Fibroblast of skin of abdomen (primary cell): ENCODE measurements at regions not wholly inside any gene's neighbourhood (a gene's known extent, or its start where the extent isn't known, plus 50 kb on each side); places are given as distances from the start of the nearest gene placed in this dataset.
"Not testable (repeated sequence)": the region's sequence is repeated elsewhere in the genome, so short reads cannot be mapped to it uniquely, and the experiment has no call there.

Experiments used
- DNase-seq: peaks from one replicate; pipeline ENCODE4 v3.0.0-alpha.2; 2013

DNA sequence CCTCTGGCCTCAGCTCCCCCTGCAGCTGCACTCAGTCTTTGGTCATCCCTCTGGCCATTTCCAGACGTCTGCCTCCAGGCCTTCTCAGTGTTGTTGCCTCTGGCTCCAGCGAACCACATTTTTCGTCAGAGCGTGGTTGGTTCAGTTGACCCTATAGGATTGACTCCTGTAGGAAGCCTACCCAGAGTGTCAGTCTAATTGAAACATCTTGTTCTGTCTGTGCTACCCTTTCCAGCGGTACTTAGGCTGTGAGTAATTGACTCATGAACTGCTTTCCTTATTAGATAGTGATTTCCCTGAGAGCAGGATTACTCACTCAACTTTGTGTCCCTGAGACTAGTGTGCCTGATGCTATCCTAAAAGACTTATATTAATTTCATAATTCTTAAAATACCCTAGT lies 373.2 kb downstream of the ATP23 start:
- peak; percentile 77 for DNase-seq

DNA sequence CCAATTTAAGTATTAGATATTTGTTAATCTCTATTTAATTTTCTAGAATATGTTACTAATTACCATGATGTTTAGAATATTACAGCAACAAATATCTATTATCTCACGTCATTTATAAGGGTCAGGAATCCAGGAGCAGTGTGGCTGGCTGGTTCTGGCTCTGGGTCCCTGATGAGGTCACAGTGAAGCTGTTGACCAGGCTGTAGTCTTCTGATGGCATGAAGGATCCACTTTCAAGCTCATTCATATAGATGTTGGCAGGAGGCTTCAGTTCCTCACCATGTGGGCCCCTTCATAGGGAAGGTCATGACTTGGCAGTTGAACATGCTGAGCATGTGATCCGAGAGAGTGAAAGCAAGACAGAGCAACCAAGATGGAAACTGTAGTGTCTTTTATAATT lies 375.6 kb downstream of the ATP23 start:
- DNase-seq: no peak

DNA sequence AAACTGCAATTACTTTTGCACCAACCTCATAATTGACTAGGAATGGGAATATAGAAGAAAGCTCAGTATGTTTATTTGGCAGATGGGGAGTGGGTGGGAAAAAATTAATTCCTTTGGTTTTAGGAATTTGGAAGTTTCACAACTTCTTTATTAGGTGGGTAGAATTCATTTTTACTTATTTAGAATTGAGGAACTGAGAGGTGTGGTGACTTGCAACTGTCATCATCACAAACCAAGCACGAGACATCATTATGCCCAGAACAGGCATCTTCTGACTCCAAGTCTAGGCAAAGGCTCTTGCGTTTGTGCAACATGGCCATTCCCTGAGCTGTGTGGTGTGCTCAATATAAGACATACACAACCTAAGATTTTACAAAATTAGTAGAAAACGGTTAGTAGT lies 380.0 kb downstream of the ATP23 start:
- DNase-seq: no peak

DNA sequence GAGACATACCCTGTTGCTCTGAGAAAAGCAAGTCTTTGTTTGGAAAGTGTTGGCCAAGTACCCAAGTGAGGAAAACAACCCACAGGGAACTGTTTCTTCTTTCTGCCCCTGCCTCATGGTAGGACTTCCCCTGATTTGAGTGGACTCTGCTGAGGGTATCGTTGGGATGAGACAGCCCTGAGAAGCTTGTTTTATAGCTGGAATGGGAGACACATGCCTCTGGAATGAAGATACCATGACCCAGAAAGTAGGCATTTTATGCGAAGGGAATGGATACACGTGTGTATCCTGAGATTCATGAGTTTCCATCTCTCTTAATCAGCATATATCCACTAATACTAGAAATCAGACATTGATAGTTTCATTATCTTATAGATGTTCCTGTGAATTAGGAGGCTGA lies 382.3 kb downstream of the ATP23 start:
- DNase-seq: no peak

DNA sequence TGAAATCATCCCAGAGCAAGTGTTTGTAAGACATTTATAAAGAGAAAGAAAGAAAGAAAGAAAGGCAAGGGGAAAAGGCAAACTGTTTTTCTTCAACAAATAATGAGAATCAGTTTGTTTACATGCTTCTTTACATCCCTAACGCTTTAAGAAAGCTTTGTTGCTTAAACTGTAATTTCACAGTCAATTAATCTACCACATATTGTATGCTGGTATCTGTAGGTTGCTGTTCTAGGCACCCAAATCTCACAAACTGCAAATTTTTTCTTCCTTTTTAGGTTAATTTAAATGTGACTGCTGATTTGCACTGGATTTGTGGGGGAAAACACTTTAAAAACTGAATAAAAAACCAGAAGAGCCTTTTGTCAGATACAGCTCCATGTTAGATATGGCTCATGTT lies 384.2 kb downstream of the ATP23 start:
- no peak for DNase-seq

DNA sequence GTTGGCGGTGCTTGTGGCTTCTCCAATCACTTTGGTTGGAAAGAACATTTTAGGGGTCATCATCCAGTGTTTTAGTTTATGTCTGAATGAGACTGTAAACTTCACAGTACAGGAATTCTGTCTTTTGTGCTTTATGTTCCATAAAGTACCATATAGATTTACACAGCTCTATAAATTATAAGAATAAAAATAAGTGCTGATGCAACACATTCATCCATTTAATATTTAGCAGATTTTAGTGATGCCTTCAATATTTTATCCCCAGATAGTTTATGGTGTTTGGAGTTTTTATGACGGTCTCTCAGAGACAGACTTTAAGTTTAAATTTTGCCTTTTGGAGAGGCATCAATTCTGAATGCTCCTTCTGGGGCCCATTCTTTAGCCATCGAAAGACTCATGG lies 385.2 kb downstream of the ATP23 start:
- DNase-seq: no peak

DNA sequence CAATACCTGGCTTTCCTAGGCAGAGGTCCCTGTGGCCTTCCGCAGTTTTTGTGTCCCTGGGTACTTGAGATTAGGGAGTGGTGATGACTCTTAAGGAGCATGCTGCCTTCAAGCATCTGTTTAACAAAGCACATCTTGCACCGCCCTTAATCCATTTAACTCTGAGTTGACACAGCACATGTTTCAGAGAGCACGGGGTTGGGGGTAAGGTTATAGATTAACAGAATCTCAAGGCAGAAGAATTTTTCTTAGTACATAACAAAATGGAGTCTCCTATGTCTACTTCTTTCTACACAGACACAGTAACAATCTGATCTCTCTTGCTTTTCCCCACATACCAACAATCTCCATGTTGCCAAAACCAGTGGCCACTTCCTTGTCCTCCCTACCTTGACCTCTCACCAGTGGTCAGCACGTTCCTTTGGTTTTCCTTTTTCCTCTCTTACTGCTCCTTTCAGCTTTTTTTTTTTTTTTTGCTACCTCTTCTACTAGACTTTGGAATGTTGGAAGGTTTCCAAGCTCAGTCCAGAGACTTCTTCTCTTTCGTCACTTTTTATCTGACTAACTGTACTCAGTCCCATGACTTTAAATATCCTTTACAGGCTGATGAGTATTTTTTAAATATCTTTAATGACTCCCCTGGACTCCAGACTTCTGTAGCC lies 395.3 kb downstream of the ATP23 start:
- peak; percentile 93 for DNase-seq

DNA sequence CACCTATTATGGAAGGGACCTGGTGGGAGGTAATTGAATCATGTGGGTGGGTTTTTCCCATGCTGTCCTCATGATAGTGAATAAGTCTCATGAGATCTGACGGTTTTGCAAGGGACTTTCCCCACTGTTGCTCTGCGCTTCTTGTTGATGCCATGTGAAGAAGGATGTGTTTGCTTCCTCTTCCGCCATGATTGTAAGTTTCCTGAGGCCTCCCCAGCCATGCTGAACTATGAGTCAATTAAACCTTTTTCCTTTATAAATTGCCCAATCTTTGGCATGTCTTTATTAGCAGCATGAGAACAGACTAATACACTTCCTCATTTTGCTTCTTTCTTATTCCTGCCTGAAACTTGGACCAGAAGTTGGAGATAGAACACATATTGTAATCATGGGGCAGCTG lies 396.2 kb downstream of the ATP23 start:
- DNase-seq: not testable (repeated sequence)

DNA sequence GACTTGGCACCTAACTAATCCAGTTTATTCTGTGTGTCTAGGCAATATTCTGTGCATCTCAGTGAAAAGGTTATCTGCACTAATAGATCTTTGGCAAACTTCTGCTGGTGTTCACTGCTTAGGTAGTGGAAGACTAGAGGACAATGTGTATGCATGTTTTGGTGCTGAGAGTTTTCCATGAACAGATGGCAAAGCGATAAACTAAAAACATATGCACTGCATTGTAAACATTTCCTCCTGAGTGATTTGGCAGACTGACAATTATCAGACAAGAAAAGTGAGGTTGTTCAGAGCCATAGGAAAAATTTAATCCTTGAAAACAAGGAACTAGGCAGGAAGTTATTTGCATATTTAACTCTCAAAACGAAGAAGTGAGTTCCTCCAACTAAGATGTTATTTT lies 400.4 kb downstream of the ATP23 start:
- peak; percentile 91 for DNase-seq

DNA sequence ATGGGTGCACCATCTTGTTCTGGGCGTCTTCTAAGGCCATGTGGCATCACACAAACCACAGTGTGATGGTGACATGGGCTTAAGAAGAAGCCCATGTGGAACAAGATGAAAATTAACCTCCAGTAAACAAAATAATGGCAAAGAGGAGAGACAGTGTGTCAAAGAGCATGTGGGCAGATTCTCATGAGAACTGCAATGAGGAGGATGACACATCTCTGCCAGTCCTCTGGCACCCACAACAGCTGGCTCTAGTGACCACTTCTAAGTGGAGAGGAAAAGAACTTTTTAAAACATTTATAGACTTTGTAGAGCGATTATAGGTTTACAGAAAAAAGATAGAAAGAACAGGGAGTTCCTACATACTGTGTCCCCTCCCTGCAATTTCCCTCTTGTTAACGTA lies 401.4 kb downstream of the ATP23 start:
- no peak for DNase-seq

DNA sequence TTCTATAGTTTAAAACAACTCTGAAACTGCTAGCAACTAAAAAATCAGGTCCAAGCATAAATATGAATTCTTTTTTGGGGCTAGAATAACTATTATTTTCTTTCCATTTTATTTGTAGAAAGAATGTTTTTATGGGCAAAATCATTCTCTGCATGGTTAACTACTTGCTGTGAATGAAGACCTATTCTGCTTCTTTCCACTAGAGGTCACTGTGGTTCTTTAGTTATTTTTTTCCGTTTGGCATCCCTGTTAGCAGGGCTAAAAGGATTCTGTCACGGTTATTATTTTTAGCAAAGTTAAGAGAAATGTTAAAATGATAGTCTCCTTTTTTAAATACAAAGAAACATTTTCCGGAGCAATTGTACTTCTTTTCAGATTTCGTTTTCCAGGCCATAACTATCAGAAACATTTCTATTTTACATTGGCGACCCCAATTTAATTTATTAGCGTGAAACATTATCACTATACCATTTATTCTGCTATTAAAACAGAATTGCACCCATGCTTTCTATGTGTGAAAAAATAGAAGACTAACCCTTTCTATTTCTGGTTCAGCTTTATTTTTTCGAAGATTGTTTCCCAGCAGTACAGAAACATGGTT lies 404.8 kb downstream of the ATP23 start:
- peak; percentile 68 for DNase-seq

DNA sequence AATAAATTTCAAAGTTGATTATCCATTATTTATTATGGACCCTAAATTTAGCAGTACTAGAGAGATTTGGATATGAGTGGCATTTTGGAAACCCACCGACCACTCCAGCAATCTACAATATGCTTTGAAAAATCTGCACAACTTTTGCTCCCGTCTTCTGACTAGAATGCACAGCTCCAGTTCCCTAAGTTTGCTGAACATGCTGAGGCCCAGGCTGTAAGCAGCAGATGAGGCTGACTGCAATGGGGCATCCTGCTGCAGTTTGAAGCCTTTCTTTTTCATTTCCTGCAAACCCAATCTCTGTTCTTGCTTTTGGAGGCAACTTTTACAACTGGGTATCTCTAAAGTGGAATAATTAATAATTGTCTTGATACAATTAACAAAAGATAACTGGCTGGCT lies 405.8 kb downstream of the ATP23 start:
- DNase-seq: no peak

DNA sequence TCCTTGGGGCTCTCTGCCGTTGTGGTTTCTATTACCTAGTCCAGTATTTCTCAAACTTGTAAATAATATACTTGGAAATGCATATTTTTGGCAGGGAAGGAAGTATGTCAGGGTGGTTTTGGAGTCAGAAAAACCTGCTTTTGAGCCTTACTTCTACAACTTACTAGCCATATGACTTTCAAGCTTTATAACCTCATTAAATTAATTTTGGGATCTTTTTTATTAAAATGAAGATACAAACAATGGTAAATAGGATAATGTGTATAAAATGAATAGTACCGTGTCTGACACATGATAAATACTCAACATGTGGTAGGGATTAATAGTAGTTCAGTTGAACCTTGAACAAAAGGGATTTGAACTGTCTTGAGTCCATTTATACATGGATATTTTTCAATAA lies 406.3 kb downstream of the ATP23 start:
- DNase-seq: no peak

DNA sequence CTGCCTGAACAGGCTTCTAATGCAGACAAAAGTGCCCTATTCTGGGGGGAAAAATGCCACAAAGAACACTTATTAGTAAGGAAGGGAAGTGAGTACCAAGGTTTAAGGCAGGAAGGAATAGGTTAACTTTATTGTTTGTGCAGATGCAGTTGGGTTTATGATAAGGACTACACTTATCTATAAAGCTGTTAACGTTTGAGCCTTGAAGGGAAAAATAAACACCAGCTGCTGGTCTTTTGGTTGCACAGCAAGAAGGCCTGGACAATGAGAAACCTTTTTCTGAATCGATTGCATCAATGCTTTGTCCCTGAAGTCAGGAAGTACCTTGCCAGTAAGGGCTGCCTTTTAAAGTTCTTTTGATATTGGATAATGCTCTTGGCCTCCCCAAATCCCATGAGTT lies 407.8 kb downstream of the ATP23 start:
- no peak for DNase-seq

DNA sequence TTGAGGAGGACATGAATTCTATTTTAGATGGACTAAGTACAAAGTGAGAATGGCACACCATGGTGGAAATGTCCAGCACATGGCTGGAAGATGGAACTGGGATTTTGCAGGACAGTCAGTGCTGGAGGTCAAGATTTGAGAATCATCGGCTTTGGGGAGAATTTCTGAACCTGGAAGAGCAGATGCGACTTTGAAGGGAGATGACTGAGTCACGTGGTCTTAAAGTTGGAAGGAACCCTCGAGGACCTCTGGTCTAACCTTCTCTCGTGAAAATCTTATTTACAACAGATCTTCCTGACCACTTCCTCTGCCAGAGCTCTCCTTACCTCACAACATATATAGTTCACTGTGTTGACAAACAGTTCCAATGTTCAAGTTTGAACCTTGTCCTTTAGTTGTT lies 415.4 kb downstream of the ATP23 start:
- DNase-seq: no peak

DNA sequence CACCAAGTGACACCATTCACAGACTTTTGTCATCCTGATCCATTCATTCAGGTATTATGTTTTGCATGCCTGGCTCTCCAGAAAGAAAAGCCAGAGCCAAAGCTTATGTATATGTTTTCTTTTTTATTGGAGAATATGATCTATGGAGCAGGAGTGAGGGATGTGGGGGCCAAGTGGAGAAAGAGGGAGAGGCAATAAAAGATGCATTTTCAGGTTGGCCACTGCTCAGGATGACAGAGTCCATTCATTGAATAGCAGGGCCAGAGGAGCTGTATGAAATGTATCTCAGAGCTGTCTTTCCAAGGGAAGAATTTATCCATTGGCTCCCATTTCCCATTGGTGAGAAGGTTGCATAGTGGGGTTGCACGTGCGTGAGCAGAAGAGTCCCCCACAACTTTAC lies 416.1 kb downstream of the ATP23 start:
- DNase-seq: no peak

DNA sequence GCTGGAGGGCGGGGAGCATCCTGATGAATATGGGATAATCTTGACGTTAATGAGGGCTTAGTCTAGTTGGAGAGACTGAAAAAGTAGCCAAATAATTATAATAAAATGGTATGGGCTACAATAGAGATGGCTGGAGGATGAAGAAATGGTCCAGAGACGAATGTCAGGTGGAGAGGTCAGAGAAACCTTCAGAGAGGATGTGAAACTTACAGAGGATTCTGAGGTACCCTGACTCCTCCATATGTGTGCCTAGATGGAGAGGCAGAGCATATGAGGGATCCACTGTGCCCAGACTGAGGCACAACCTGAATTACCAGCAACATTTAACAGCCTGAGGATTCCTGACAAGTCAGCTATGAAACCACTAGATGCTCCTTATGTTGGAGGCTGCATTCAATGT lies 417.0 kb downstream of the ATP23 start:
- no peak for DNase-seq

DNA sequence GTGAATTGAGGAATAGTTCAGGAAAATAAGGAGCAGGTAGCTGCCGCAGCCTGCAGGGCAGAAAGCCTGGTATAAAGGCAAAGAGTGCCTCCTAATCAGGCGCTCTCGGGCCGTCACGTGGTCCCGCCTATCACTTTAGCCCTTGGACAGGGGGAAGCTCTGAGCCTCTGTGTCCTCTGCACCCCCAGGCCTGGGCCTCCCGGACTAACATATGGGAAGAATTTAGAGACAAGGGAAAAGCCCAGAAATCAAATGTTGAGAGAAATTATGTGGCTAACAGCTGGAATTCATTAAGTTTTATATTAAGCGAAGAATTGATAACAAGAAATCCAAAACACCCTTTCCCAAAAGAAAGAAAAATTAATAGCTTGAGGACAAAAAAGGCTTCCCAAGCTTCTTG lies 417.7 kb downstream of the ATP23 start:
- DNase-seq: peak; percentile 87

DNA sequence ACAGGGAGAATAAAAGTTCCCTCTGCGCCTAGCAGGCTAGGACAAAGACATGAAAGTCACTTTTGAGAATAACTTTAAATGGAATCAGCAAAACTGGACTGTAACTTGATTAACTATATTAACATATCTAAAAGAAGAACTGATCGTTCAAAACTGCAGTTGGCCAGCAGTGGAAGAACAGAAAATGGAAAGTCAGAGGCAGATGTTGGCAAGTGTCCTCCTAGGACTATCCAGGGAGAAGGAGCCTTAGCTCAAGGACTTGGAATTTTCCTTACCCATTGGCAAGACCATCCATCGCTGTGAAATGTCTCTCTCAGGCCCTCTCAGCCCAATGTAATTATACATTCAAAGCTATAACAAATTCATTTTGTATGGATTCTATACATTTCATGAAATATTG lies 419.7 kb downstream of the ATP23 start:
- DNase-seq: no peak

DNA sequence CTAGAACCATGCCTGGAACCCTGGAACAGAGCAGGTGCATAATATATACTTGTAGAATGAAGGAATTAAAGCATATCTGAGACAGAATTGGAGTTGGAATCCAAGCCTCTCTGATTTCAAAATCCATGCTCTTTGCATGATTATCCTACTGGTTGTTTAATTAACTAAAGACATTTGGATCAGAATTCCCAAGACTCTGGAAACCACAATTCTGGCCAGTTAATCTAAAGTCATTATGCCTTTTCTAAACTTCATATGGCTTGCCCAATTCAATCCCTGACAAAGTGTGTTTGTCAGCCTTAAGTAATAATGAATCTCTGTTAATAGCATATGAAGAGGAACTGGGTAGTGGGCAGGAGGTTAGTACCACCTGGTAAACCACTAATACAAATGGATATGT lies 422.6 kb downstream of the ATP23 start:
- DNase-seq: peak; percentile 28

DNA sequence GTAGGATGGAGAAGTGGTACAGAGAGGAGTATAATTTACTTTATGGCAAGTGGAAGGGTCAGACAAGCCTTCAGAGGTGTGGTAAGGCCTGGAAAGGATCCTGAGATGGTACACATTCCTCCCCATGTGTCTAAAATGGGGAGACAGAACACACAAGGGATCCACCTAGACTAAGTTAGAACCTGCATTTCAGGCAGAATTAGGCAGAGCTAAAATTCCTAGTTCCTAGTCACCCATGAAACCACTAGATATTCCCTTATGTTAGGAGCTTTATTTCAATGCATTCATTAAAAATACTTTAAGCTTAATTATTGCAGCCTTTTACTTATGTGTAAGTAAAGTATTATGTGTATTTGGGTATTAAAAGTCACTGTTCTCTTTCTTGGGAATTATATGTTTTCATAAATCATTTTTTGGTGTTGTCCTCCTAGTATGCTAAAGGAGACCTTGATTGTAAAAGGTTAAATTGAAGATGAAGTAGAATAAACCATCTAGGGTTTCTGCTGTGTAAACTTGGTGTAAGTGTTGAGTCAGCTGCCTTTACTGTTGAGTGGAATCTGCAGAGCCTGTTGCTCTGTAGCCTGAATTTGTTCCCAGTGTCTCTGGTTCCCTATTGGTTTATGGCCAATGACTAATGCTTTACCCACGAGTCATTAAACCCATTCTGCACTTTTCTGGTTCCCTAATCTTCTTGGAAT lies 423.2 kb downstream of the ATP23 start:
- DNase-seq: peak; percentile 100

DNA sequence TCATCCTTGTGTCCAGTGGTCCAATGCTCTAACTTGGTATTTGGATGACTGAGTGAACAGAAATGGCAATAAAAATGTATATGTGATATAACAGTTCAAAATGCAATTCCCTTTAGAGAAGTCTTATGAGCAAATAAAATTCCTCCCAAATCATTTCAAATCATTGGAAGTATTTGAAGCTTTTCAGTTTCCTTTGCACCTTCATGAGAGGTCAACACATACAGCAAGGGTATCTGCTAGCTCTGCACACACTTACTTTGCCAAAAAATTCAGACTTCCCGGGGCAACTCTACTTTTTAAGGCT lies 423.7 kb downstream of the ATP23 start:
- DNase-seq: no peak

DNA sequence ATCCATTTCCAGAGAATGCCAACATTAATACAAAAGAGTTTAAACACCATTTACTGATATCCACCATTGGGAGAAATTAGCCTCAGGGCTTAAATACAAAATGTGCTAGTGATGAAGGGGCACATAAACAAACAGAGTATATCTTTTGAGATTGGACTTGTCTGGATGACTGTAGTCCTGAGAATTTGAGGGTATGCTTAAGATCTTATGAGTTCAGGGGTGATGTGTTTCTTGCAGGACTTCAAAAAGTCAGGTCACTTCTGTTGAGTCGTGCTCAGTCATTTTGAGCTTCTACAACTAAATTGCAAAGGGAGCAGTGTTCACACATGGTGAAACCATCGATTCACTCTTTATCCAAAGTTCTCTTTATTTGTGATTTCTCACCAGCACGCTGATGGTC lies 425.7 kb downstream of the ATP23 start:
- DNase-seq: no peak

DNA sequence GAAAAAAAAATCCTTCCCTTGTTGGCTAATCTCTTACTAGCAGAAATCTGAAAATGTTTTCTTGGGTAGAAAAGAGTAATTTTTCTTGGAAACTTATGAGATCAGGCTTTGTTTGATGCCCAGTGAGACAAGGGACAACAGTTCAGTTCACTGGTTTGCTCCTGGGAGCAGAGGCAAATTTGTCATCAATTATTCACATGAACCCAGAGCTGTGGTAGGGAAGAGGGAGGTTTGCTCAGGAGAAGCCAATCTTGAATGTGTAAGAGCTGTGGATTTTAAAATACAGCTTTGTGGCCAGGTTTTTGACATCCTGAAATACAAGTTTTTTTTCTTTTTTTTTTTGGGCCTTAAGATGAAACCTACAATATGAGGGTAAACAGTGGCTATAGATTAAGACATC lies 426.6 kb downstream of the ATP23 start:
- peak; percentile 26 for DNase-seq

DNA sequence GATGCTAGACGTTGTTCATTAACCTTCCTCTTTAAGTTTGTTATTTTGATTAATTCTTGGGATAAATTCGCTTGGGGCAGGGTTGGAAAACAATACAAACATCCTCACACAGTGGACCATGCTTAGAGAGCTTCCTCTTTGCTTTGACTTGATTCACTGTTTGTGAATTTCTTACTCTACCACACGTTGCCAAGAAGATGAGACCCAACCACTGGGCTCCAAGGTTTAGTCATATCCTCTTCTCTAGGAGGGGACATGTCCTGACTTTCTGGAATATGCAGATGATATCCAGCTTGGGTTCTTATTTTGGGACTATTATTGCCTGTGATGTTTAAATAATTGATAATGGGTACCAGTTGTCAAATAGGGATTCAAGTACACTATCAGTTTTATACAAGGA lies 428.2 kb downstream of the ATP23 start:
- no peak for DNase-seq
